Parathyroid adenoma (tissue), 2 donors: ENCODE measurements at regions not wholly inside any gene's neighbourhood (a gene's known extent, or its start where the extent isn't known, plus 50 kb on each side); places are given as distances from the start of the nearest gene placed in this dataset.

Source experiments
- H2AFZ ChIP-seq: fragments of 300-600 bp; sonication (generic); one replicate; pipeline ENCODE4 v1.7.0; 2017; ENCODE audit warnings: antibody characterized with exemption, mild to moderate bottlenecking
- H3K27ac ChIP-seq: fragments of 300-600 bp; sonication (generic); one replicate; pipeline ENCODE4 v1.7.0; 2017
- H3K27me3 ChIP-seq: fragments of 300-600 bp; sonication (generic); one replicate; pipeline ENCODE4 v1.7.0; 2017; ENCODE audit warnings: low read length; ENCODE audit not compliant: control insufficient read depth, insufficient read depth
- H3K36me3 ChIP-seq: fragments of 300-600 bp; sonication (generic); one replicate; pipeline ENCODE4 v1.7.0; 2017; ENCODE audit warnings: low read length; ENCODE audit not compliant: control insufficient read depth, insufficient read depth
- H3K4me1 ChIP-seq: fragments of 300-600 bp; sonication (generic); one replicate; pipeline ENCODE4 v1.7.0; 2017; ENCODE audit warnings: control low read depth
- H3K4me2 ChIP-seq: fragments of 300-600 bp; sonication (generic); one replicate; pipeline ENCODE4 v1.7.0; 2017; ENCODE audit warnings: low read length
- H3K4me3 ChIP-seq: fragments of 300-600 bp; sonication (generic); one replicate; pipeline ENCODE4 v1.7.0; 2017; ENCODE audit warnings: low read depth, low read length
- H3K79me2 ChIP-seq: fragments of 300-600 bp; sonication (generic); one replicate; pipeline ENCODE4 v1.7.0; 2017; ENCODE audit warnings: control low read depth
- H3K9ac ChIP-seq: fragments of 300-600 bp; sonication (generic); one replicate; pipeline ENCODE4 v1.7.0; 2017; ENCODE audit warnings: mild to moderate bottlenecking
- H3K9me3 ChIP-seq: fragments of 300-600 bp; sonication (generic); one replicate; pipeline ENCODE4 v1.7.0; 2017; ENCODE audit warnings: low read length; ENCODE audit not compliant: control insufficient read depth
- TF ChIP-seq, protein P1 (sequence below): fragments of 300-600 bp; sonication (generic); IDR thresholded peaks from one replicate; pipeline ENCODE4 v1.7.0; 2017; ENCODE audit warnings: antibody characterized with exemption, mild to moderate bottlenecking
- donor health status: primary hyperparathyroidism.

DNA sequence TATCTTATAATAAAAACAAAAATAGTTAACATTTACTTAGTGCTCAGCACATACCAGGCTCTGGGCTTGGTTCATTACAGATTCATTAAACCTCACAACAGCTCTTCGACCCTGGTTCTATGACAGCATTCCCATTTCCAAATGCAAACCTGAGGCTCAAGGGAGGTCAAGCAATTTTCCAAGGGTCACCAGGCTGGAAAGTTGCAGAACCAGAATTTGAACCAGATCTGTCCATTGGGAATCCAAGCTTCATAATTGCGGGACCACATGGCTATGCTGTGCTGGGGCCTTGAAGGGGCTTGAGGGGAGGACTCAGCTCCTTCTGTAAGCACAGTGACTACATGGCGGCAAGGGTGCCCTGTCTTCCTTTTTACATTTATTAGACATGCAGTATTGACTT lies 197.3 kb upstream of the LNX1 start:
- H3K9me3 ChIP-seq, result no peaks in the 10 kb centered on the region
- H3K4me3 ChIP-seq, result no peak overlapping the region
- no peaks in the 10 kb centered on the region for H3K79me2 ChIP-seq
- TF ChIP-seq, protein P1, sequence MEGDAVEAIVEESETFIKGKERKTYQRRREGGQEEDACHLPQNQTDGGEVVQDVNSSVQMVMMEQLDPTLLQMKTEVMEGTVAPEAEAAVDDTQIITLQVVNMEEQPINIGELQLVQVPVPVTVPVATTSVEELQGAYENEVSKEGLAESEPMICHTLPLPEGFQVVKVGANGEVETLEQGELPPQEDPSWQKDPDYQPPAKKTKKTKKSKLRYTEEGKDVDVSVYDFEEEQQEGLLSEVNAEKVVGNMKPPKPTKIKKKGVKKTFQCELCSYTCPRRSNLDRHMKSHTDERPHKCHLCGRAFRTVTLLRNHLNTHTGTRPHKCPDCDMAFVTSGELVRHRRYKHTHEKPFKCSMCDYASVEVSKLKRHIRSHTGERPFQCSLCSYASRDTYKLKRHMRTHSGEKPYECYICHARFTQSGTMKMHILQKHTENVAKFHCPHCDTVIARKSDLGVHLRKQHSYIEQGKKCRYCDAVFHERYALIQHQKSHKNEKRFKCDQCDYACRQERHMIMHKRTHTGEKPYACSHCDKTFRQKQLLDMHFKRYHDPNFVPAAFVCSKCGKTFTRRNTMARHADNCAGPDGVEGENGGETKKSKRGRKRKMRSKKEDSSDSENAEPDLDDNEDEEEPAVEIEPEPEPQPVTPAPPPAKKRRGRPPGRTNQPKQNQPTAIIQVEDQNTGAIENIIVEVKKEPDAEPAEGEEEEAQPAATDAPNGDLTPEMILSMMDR, result no peak
- no peak overlapping the region for H2AFZ ChIP-seq
- no peaks in the 10 kb centered on the region for H3K4me1 ChIP-seq
- H3K27ac ChIP-seq, result no peak overlapping the region
- no peak overlapping the region for H3K9ac ChIP-seq
- H3K36me3 ChIP-seq, result no peaks in the 10 kb centered on the region
- H3K4me2 ChIP-seq, result no peak overlapping the region
- no peaks in the 10 kb centered on the region for H3K27me3 ChIP-seq

DNA sequence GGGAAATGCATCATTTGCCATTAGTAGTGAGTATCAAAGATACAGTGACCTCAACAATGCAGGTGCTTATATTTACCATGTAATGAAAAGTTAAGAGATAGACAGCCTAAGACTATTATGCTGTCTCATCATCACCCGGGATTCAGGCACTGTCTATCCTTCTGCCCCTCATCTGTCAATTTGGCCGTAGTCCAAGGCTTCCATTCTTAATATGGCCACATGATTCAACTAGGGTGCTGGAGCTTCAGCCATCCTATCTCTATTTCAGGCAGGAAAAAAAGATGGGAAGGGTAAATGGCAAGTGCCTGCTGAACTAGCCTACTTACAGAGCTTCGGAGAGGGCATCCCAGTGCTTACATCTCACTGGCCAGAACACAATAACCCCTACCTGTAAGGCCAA lies 196.7 kb upstream of the LNX1 start:
- no peak overlapping the region for H3K4me3 ChIP-seq
- H3K36me3 ChIP-seq, result no peaks in the 10 kb centered on the region
- H3K27ac ChIP-seq, result no peak overlapping the region
- TF ChIP-seq, protein P1, result no peak
- H3K4me2 ChIP-seq, result no peak overlapping the region
- no peaks in the 10 kb centered on the region for H3K79me2 ChIP-seq
- H3K9me3 ChIP-seq, result no peaks in the 10 kb centered on the region
- H2AFZ ChIP-seq, result no peak overlapping the region
- H3K4me1 ChIP-seq, result no peaks in the 10 kb centered on the region
- H3K9ac ChIP-seq, result no peak overlapping the region
- H3K27me3 ChIP-seq, result no peaks in the 10 kb centered on the region

DNA sequence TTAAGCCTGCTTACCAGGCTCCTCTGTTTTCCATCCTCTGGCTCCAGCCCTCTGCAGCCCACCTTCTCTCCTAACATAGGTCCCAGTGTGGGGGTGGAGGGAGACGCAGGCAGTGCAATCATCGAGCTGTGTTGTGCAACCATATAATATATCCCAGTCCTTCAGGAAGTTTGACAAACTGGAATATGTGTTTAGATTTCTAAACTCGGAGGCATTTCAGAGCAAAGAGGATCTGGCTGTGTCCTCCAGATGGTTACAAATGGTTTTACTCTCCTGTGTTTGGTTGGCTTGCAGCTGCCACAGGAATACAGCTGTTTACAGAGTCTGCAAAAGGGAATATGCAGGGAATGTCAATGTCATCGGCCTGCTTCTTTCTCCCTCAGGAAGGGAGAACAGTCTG lies 195.3 kb upstream of the LNX1 start:
- no peaks in the 10 kb centered on the region for H3K27me3 ChIP-seq
- no peak overlapping the region for H2AFZ ChIP-seq
- no peaks in the 10 kb centered on the region for H3K36me3 ChIP-seq
- H3K27ac ChIP-seq, result no peak overlapping the region
- no peaks in the 10 kb centered on the region for H3K9me3 ChIP-seq
- H3K9ac ChIP-seq, result no peak overlapping the region
- H3K4me3 ChIP-seq, result no peak overlapping the region
- no peak overlapping the region for H3K4me2 ChIP-seq
- TF ChIP-seq, protein P1, result no peak
- H3K4me1 ChIP-seq, result no peaks in the 10 kb centered on the region
- no peaks in the 10 kb centered on the region for H3K79me2 ChIP-seq

DNA sequence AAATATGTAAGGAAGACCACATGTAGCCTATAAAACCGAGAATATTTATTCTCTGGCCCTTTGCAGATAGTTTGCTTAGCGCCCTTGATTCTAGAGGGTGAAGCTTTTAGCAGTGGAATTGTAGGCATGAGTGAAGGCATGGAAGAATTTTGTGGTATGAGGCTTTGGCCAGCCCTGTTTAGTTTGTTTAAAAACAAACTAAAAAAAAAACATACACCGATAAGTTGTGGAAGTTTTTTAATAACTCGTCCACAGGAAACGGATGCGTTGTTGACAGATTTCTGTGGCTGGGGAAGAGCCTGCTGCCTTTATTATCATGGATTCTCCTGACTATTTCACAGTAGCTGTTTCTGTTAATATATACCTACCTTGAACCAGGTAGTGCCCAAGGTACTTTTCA lies 194.7 kb upstream of the LNX1 start:
- H3K27ac ChIP-seq, result no peak overlapping the region
- TF ChIP-seq, protein P1, result no peak
- H3K4me1 ChIP-seq, result no peaks in the 10 kb centered on the region

DNA sequence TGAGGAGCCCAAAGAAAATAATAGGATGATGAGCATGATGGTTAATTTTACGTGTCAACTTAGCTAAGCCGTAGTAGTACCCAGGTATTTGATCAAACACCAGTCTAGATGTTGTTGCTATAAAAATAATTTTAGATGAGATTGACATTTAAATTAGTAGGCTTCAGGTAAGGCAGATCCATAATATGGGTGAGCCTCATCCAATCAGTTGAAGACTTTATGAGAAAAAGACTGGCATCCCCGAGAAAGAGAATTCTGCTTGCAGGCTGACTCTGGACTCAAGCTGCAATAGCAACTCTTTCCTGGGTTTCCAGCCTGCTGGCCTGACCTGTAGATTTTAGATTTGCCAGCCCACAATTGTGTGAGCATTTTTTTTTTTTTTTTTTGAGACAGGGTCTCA lies 192.8 kb upstream of the LNX1 start:
- Histone ChIP-seq H3K4me1 (no peaks in the 10 kb centered on the region), H3K4me3 (no peak overlapping the region), H2AFZ (no peak overlapping the region), H3K27ac (no peak overlapping the region), H3K4me2 (no peak overlapping the region), H3K79me2 (no peaks in the 10 kb centered on the region), H3K9me3 (no peaks in the 10 kb centered on the region), H3K36me3 (no peaks in the 10 kb centered on the region), H3K27me3 (no peaks in the 10 kb centered on the region), H3K9ac (no peak overlapping the region)
- TF ChIP-seq, protein P1, result no peak

More for the DNA sequence above, 194.7 kb upstream of the LNX1 start:
- H3K36me3 ChIP-seq, result no peaks in the 10 kb centered on the region
- no peak overlapping the region for H3K9ac ChIP-seq
- H2AFZ ChIP-seq, result no peak overlapping the region
- no peaks in the 10 kb centered on the region for H3K27me3 ChIP-seq
- H3K4me3 ChIP-seq, result no peak overlapping the region
- H3K4me2 ChIP-seq, result no peak overlapping the region
- H3K9me3 ChIP-seq, result no peaks in the 10 kb centered on the region
- no peaks in the 10 kb centered on the region for H3K79me2 ChIP-seq
